GM12878 (cell line): ENCODE measurements at regions not wholly inside any gene's neighbourhood (a gene's known extent, or its start where the extent isn't known, plus 50 kb on each side); places are given as distances from the start of the nearest gene placed in this dataset.

Experiments used
- ATAC-seq: fragments of 200-7000 bp; cut with Tn5 transposase; 3 replicates; pipeline ENCODE4 v1.9.1; 2020; ENCODE audit warnings: mild to moderate bottlenecking, moderate library complexity
- BruUV-seq: library from RNA; stranded (reverse); fragments of 400-500 nt; replicated peaks from 2 replicates; lab custom pipeline; 2021; lab: Mats Ljungman, UMichigan
- CTCF ChIA-PET: fragments of 300-600 bp; sonication (Branson Sonifier 250); formaldehyde crosslinking; extraction: SDS; loops from one replicate; lab custom pipeline; 2021; ENCODE audit warnings: inconsistent platforms; lab: Yijun Ruan, JAX
- POLR2A ChIA-PET: fragments of 350-600 bp; formaldehyde crosslinking; extraction: SDS; loops from one replicate; lab custom pipeline; 2021; ENCODE audit warnings: inconsistent platforms; lab: Charles Lee
- RAD21 ChIA-PET: fragments of 300-600 bp; sonication (Branson Sonifier 250); formaldehyde crosslinking; loops from one replicate; lab custom pipeline; 2023; ENCODE audit warnings: antibody characterized with exemption; ENCODE audit not compliant: unreplicated experiment; lab: Charles Lee
- SMC1A ChIA-PET: fragments of 300-600 bp; sonication (Branson Sonifier 250); formaldehyde crosslinking; loops from one replicate; lab custom pipeline; 2023; ENCODE audit not compliant: unreplicated experiment, uncharacterized antibody; lab: Charles Lee
- DNase-seq: peaks from one replicate; pipeline ENCODE4 v3.0.0-alpha.2; 2011; ENCODE audit warnings: low read depth, low spot score
- FAIRE-seq: peaks from 3 replicates; lab custom pipeline; 2011; peaks lifted over from hg19 to GRCh38; lab: Jason Lieb, UNC
- H2AFZ ChIP-seq: 2 replicates; pipeline ENCODE4 v1.6.0; 2011; ENCODE audit warnings: low read depth, low read length, control low read depth; ENCODE audit not compliant: control insufficient read depth
- H3K27ac ChIP-seq: 2 replicates; pipeline ENCODE4 v1.5.1; 2011; ENCODE audit warnings: control low read depth; ENCODE audit not compliant: control insufficient read depth, insufficient read depth
- H3K27me3 ChIP-seq, 2 experiments: replicated peaks in 1 of 2; 2 replicates each; pipeline versions ENCODE4 v1.6.0 to v1.6.1; 2011; ENCODE audit warnings: low read length in 1 of 2; ENCODE audit not compliant: control insufficient read depth in 2 of 2, insufficient read depth in 2 of 2
- H3K36me3 ChIP-seq, 2 experiments: 2 replicates each; pipeline ENCODE4 v1.5.1; 2011; ENCODE audit warnings: low read length in 1 of 2; ENCODE audit not compliant: control insufficient read depth in 2 of 2, insufficient read depth in 2 of 2
- H3K4me1 ChIP-seq: 2 replicates; pipeline ENCODE4 v1.6.1; 2011; ENCODE audit warnings: mild to moderate bottlenecking, low read length, moderate library complexity, mixed read lengths; ENCODE audit not compliant: control insufficient read depth, insufficient read depth
- H3K4me2 ChIP-seq: 2 replicates; pipeline ENCODE4 v1.6.0; 2011; ENCODE audit warnings: control low read depth; ENCODE audit not compliant: control insufficient read depth, insufficient read depth
- H3K4me3 ChIP-seq: fragments of 200-600 bp; sonication (generic); 2 replicates; pipeline ENCODE4 v1.5.1; 2016
- H3K79me2 ChIP-seq: 2 replicates; pipeline ENCODE4 v1.6.0; 2011; ENCODE audit warnings: low read length; ENCODE audit not compliant: control insufficient read depth, insufficient read depth
- H3K9ac ChIP-seq: 2 replicates; pipeline ENCODE4 v1.8.0; 2011; ENCODE audit warnings: low read length, control low read depth, mixed read lengths; ENCODE audit not compliant: control insufficient read depth, insufficient read depth
- H3K9me3 ChIP-seq: replicated peaks from 3 replicates; pipeline ENCODE4 v1.5.1; 2011; ENCODE audit warnings: mild to moderate bottlenecking, low read length; ENCODE audit not compliant: control insufficient read depth, insufficient read depth
- H4K20me1 ChIP-seq: 2 replicates; pipeline ENCODE4 v1.6.0; 2011; ENCODE audit not compliant: control insufficient read depth, insufficient read depth
- BACH1 ChIP-seq: fragments of 450-650 bp; IDR thresholded peaks from 2 replicates; pipeline ENCODE4 v1.6.1; 2017; ENCODE audit warnings: mild to moderate bottlenecking, borderline replicate concordance
- FOXK2 ChIP-seq: fragments of 450-650 bp; IDR thresholded peaks from 2 replicates; pipeline ENCODE4 v1.6.1; 2017; ENCODE audit warnings: mild to moderate bottlenecking, moderate library complexity
- GABPA ChIP-seq: IDR thresholded peaks from 2 replicates; pipeline ENCODE4 v1.6.1; 2014; ENCODE audit warnings: antibody characterized with exemption, low read depth, mild to moderate bottlenecking, inconsistent platforms
- IRF4 ChIP-seq: IDR thresholded peaks from 2 replicates; pipeline ENCODE4 v1.6.1; 2011; ENCODE audit warnings: low read depth, low read length
- KLF5 ChIP-seq: fragments of 450-650 bp; IDR thresholded peaks from 2 replicates; pipeline ENCODE4 v1.6.1; 2014; ENCODE audit warnings: mild to moderate bottlenecking; ENCODE audit not compliant: partially characterized antibody
- MTA3 ChIP-seq: IDR thresholded peaks from 2 replicates; pipeline ENCODE4 v1.6.1; 2012; ENCODE audit warnings: low read length, inconsistent platforms, borderline replicate concordance
- POU2F2 ChIP-seq: IDR thresholded peaks from 3 replicates; pipeline ENCODE4 v1.6.1; 2011; ENCODE audit warnings: low read depth, mild to moderate bottlenecking, low read length, borderline replicate concordance
- RFX5 ChIP-seq: IDR thresholded peaks from 2 replicates; pipeline ENCODE4 v1.6.1; 2011; ENCODE audit warnings: low read depth, low read length, improper control_type of control experiment
- SIX5 ChIP-seq: IDR thresholded peaks from 2 replicates; pipeline ENCODE4 v1.6.1; 2011; ENCODE audit warnings: mild to moderate bottlenecking, low read depth, low read length, moderate library complexity; ENCODE audit not compliant: severe bottlenecking
- SMARCA5 ChIP-seq: fragments of 450-650 bp; IDR thresholded peaks from 2 replicates; pipeline ENCODE4 v1.6.1; 2017; ENCODE audit warnings: mild to moderate bottlenecking
- WGBS: methylation state at CpG from one replicate; pipeline ENCODE4 v1.1.6; 2016; ENCODE audit warnings: low lambda C conversion rate; ENCODE audit not compliant: insufficient replicate concordance, insufficient coverage; ENCODE audit errors: missing lambda C conversion rate; 5-methylcytosine and 5-hydroxymethylcytosine counted together
- in situ Hi-C: fragments of 300-500 bp; cut with MboI; formaldehyde crosslinking; loops from 9 replicates; pipeline ENCODE4 v1.14.3; 2018; ENCODE audit warnings: mixed read lengths
- intact Hi-C: fragments of 100-400 bp; cut with micrococcal nuclease; formaldehyde crosslinking; loops from one replicate; pipeline ENCODE4 v1.14.2; 2022; ENCODE audit not compliant: unreplicated experiment
- TF ChIP-seq, protein P1 (sequence below): IDR thresholded peaks from 2 replicates; pipeline ENCODE4 v1.6.1; 2012; ENCODE audit warnings: low read depth, low read length, improper control_type of control experiment
- TF ChIP-seq, protein P2 (sequence below): fragments of 450-650 bp; IDR thresholded peaks from 2 replicates; pipeline ENCODE4 v1.6.1; 2014; ENCODE audit warnings: mild to moderate bottlenecking
- TF ChIP-seq, protein P3 (sequence below): fragments of 150-350 bp; IDR thresholded peaks from 2 replicates; pipeline ENCODE4 v1.6.1; 2016; ENCODE audit warnings: low read depth, low read length

DNA sequence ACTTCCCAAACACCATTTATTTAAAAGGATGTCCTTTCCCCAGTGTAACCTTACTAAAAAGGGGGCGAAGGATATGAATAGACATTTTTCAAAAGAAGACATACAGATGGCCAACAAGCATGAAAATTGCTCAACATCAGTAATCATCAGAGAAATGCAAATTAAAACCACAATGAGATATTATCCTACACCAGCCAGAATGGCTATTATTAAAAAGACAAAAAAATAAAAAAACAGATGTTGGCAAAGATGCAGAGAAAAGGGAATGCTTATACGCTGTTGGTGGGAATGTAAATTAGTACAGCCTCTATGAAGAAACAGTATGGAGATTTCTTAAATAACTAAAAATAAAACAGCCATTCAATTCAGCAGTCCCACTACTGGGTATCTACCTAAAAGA, 142.3 kb upstream of the NT5C1B start:
- DNase-seq: no peak
- no peak overlapping the region for H2AFZ ChIP-seq
- RAD21 ChIA-PET: no interaction called here
- POLR2A ChIA-PET: no interaction called here
- SMC1A ChIA-PET: no interaction called here
- CTCF ChIA-PET: no interaction called here
- TF ChIP-seq IRF4 (no peak), KLF5 (no peak), SMARCA5 (no peak)
- TF ChIP-seq, protein P1, sequence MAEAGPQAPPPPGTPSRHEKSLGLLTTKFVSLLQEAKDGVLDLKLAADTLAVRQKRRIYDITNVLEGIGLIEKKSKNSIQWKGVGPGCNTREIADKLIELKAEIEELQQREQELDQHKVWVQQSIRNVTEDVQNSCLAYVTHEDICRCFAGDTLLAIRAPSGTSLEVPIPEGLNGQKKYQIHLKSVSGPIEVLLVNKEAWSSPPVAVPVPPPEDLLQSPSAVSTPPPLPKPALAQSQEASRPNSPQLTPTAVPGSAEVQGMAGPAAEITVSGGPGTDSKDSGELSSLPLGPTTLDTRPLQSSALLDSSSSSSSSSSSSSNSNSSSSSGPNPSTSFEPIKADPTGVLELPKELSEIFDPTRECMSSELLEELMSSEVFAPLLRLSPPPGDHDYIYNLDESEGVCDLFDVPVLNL: no peak
- TF ChIP-seq, all 136 proteins: peak for 0
- in situ Hi-C loops (no loop called here), intact Hi-C loops (no loop called here)
- ATAC-seq: no peak
- Histone ChIP-seq H4K20me1 (no peaks in the 10 kb centered on the region), H3K36me3 (no peaks in the 10 kb centered on the region), H3K79me2 (no peaks in the 10 kb centered on the region), H3K4me3 (no peak overlapping the region), H3K9ac (no peak overlapping the region), H3K27ac (no peak overlapping the region), H3K9me3 (no peaks in the 10 kb centered on the region), H3K27me3 (no peaks in the 10 kb centered on the region), H3K4me1 (no peaks in the 10 kb centered on the region), H3K4me2 (no peak overlapping the region)
- WGBS: 13% methylated on average over 2 of the region's 2 CpGs
- no peak for FAIRE-seq
- no TSS peak for BruUV-seq

DNA sequence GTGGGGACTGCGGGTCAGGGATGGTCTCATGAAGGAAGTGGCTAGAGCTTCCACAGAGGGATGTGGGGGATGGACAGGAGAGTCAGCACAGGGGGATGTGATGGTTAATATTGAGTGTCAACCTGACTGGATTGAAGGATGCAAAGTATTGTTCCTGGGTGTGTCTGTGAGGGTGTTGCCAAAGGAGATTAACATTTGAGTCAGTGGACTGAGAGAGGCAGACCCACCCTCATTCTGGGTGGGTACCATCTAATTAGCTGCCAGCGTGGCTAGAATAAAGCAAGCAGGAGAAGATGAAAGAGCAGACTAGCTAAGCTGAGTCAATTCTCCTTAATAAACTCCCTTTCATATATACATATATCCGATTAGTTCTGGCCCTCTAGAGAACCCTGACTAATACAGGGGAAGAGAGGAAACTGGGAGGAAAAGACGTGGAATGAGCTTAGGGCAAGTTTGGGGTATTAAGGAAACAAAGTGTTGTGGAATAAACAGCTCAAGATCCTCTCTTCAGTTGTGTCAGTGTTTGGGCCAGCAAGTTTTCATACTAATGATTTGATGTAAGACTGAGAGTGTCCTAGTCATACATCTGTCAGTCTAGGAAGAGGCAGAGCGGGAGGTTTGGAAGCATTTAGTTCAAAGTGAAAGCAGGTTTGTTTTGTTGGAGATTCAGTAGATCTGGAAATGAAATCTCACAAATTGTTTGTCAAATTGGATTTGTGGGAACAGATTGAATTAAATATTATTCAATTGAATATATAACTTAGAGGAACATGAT, 135.2 kb upstream of the NT5C1B start:
- Histone ChIP-seq H3K4me3 (no peak overlapping the region), H3K27me3 (no peaks in the 10 kb centered on the region), H3K27ac (no peak overlapping the region), H4K20me1 (no peaks in the 10 kb centered on the region), H3K79me2 (no peaks in the 10 kb centered on the region), H3K4me1 (no peaks in the 10 kb centered on the region), H2AFZ (no peak overlapping the region), H3K9me3 (no peaks in the 10 kb centered on the region), H3K4me2 (no peak overlapping the region), H3K36me3 (no peaks in the 10 kb centered on the region), H3K9ac (no peak overlapping the region)
- ChIA-PET SMC1A (interaction anchor here (1.2 kb wide), 1 partner anchor 21 kb away, joined by 3 read pairs; no protein-coding TSS in a partner anchor), RAD21 (no interaction called here), POLR2A (no interaction called here), CTCF (no interaction called here)
- FAIRE-seq: no peak
- ATAC-seq: no peak
- no peak for DNase-seq
- intact Hi-C loops (no loop called here), in situ Hi-C loops (no loop called here)
- 16% methylated on average over 5 of the region's 5 CpGs for WGBS
- no TSS peak for BruUV-seq
- TF ChIP-seq, protein P2, sequence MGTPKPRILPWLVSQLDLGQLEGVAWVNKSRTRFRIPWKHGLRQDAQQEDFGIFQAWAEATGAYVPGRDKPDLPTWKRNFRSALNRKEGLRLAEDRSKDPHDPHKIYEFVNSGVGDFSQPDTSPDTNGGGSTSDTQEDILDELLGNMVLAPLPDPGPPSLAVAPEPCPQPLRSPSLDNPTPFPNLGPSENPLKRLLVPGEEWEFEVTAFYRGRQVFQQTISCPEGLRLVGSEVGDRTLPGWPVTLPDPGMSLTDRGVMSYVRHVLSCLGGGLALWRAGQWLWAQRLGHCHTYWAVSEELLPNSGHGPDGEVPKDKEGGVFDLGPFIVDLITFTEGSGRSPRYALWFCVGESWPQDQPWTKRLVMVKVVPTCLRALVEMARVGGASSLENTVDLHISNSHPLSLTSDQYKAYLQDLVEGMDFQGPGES: no peak
- TF ChIP-seq MTA3: no peak
- no peak for TF ChIP-seq POU2F2
- no peak for TF ChIP-seq RFX5
- TF ChIP-seq FOXK2: no peak
- TF ChIP-seq GABPA: no peak
- TF ChIP-seq, protein P3, sequence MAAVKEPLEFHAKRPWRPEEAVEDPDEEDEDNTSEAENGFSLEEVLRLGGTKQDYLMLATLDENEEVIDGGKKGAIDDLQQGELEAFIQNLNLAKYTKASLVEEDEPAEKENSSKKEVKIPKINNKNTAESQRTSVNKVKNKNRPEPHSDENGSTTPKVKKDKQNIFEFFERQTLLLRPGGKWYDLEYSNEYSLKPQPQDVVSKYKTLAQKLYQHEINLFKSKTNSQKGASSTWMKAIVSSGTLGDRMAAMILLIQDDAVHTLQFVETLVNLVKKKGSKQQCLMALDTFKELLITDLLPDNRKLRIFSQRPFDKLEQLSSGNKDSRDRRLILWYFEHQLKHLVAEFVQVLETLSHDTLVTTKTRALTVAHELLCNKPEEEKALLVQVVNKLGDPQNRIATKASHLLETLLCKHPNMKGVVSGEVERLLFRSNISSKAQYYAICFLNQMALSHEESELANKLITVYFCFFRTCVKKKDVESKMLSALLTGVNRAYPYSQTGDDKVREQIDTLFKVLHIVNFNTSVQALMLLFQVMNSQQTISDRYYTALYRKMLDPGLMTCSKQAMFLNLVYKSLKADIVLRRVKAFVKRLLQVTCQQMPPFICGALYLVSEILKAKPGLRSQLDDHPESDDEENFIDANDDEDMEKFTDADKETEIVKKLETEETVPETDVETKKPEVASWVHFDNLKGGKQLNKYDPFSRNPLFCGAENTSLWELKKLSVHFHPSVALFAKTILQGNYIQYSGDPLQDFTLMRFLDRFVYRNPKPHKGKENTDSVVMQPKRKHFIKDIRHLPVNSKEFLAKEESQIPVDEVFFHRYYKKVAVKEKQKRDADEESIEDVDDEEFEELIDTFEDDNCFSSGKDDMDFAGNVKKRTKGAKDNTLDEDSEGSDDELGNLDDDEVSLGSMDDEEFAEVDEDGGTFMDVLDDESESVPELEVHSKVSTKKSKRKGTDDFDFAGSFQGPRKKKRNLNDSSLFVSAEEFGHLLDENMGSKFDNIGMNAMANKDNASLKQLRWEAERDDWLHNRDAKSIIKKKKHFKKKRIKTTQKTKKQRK: no peak
- TF ChIP-seq SIX5: no peak
- no peak for TF ChIP-seq BACH1
